ENCODE measurements at regions not wholly inside any gene's neighbourhood (a gene's known extent, or its start where the extent isn't known, plus 50 kb on each side); places are given as distances from the start of the nearest gene placed in this dataset.

DNA sequence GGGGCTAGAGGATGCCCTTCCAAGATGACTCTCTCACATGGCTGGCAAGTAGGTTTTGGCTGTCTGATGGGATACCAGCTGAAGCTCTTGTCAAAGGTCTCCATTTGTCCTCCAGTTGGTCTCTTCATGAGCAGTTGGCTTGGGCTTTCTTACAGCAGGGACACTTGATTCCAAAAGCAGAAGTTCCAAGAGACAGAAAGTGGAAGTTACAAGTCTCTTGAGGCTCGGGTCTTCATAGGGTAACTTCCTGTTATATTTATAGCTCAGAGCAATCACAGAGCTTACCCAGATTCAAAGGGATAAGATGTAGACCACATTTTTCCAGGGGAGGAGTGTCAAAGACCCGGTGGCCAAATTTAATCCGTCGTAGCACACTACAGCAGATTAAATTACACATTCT lies 440.0 kb downstream of the RFC3 start:
- peak; percentile 1 for DNase-seq

DNA sequence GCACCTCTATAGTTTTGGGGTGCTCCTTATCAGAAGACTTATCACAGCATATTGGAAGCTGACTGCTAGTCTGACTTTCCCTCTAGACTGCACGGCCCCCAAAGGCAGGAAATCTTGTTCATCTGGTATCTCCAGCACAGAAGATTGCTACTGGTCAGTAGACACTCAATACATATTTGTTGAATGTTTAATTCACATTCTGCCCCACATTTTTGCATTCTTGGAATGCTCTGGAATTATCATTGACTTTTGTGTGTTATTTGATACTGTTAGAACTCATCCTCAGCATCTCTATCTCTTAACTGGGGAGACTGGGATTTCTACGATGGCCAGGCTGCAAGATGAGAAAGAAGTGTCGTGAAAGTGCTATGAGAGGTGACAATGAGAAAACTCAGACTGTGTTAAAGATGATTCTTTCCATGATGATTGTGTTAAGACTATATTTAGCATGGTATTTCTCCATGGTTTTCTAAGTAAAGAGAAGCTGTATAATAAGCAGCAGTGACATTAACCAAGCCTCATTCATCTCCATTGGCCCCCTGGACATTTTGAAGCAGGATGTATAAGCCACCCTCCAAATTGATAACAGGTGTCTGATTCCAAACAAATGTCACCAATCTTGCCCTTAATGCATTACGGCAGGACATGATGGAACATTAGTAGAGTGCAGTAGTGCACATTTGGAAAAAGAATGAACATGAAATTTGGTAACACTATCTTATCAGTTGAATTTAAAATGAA lies 440.9 kb downstream of the RFC3 start:
- no peak for DNase-seq

DNA sequence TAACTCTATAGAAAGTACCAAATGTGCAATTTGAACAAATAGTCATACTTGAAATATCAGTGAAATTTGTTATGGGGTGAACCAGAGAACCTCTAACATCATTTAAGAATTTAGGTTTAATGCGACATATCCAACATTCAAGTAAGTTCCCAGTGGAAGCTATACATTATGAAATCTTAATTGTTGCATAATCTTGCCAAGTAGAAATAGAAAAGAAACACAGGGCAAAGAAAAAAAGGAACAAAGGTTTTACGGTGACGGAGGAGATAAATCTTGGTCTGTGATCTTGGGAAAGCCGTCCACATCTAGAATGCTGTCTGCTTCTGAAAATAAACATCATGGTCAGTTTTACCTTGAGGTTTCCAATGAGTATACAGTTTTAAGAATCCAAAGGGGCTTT lies 445.7 kb downstream of the RFC3 start:
- no peak for DNase-seq

DNA sequence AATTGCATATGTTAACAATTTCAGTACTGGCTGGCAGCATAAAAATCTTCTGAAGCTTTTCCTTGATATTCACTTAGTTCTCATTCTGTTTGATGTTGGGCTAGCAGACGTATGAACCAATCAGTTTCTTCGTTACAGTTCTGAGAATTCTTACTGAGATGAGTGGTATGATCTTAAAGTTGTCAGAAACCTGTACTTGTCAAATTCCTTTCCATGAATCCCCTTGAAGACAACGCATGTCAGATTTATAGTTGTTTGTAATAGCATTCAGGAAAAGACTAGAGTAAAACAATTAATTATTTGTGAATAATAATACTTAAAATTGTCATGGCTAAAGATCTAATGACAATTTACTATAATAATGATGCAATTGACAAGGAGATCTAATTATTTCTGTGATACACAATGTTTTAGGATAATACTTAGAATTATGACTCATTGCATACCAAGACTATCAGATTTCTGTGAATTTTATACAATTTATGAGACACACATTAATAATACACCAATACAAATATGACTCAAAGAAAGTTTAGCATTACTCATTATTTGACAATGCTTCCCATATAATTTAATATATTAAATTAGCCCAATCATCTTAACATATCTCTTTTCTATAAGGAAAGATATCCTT lies 447.2 kb downstream of the RFC3 start:
- no peak for DNase-seq

DNA sequence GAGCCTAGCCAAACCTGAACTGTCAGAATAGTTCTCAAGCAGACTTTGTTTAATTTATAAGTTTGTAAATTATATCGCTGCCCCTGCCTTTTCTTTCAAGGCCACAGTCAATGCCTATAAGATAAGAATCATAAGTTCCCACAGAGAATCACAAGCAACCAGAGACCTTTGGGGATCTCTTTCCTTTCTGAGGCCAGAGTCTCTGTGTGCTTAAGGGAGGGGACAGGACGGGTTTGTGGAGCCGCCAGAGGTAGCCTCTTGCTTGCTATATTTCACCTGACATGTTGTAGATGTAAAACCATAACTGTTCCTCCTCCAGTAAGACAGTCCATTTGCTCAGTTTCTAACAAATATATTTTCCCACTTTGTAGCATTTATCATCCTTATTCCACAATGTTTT lies 458.8 kb downstream of the RFC3 start:
- no peak for DNase-seq

DNA sequence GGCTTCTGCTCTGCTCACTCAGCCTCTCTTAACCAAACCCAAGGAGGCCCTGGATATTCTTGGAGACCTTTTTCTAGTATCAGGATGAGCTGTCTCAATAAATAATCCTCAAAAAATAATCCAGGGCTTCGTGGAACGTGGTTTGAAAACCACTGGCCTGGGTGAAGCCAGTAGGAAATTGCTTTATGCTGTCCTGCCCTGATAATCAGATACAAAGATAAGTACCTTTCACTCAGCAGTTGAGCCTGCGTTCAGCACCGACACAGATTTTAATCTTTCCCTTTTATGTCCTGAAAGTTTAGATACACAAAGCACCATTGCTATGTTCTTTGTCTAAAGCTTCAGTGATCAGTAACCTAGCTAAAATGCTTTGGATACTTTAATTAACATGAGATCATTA lies 460.0 kb downstream of the RFC3 start:
- no peak for DNase-seq

DNA sequence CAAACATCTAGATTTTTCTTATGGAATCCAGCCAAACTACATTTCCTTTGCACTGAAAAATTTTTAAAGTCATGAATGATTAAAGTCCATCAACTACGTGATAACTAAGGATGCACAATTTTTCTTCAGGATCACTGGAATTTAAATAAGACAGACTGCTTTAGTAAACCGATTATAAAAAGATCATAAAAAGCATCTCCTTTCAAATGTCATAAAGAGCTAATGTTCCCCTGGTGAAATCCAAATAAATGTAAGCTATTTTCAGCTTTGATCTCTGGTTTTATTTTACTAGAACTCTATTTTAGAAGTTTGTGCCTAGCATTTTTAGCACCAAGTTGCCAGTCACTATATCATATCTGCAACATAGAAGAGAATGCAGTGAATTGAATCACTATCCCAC lies 460.8 kb downstream of the RFC3 start:
- DNase-seq: no peak

DNA sequence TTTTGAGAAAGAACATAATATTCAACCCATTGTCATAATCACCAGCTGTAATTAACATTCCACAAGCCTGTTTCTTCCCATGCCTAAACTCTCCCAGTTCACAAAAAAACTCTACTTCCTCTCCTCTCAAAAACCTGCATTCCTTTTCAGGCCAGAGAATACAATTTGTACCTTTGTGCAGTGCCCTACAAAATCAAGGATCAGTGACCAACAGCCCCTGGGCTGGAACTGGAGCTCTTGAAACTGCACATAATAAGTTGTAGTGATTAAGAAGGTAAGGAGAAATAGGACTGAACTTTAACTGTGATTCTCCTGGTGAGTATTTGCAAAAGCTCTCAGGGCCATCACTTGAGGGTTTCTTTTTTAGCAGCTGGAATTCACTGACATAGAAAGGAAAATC lies 472.7 kb downstream of the RFC3 start:
- no peak for DNase-seq

DNA sequence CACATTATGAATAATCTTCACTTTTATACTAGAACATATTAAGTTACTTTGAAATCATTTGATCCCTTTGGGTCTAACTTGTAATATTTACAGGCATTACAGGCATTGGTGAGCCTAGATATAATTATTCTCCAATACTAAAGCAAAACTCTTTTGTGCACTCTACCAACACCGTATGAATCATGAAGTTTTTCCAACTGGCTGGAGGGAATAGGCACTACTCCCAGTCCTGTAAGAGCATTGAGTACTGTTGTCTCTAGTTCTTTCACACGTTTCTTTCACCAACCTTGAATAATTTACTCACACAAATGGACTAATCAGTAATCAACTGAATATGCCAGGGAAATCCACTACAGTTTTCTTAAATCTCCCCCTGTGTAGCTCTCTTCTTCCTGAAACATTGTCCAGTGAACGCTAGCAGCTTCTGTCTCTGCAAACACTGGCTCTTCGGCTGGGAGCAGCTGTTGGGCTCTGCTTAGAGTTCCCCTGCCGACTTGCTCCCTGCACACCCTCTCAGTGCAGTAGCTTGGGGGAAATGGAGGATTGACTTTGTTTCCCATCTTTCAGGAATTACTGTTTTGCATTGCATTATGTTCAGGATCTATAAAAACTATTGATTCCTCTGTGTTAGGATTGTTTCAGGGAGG lies 476.7 kb downstream of the RFC3 start:
- no peak for DNase-seq

DNA sequence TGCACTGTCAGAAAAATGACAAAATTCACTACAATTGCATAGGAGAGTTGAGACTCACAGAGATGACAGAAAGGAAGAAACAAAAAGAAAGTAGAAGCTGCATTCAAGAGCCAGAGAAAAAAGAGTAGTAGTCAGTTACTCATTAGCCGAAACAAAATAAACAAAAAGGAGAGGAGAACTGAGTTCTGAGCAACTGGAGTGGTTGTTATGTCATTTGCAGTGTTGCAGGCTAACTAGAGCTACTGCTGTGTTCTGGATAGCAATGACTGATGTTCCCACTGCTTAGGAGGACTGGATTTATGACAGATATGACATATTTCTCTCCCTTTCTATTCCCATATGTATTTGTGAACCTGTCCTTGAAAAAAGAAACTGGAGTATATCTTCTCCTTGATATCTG lies 482.6 kb downstream of the RFC3 start:
- DNase-seq: no peak

DNA sequence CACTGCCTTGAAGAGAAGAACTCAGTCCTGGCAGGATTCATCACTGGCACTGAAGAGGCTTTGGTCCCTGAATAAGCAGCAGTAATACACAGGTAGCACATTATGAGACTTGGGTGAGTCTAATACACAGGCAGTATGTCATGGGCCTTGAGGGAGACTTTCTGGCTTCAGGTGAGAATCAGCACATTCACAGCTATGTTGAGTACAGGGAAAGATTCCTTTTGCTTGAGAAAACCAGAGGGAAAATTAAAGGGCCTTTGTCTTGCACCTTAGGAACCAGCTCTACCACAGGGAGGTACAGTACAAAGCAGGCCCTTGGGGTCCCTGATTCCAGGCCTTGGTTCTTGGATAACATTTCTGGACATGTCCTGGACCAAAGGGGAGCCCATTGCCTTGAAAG lies 484.6 kb downstream of the RFC3 start:
- no peak for DNase-seq

DNA sequence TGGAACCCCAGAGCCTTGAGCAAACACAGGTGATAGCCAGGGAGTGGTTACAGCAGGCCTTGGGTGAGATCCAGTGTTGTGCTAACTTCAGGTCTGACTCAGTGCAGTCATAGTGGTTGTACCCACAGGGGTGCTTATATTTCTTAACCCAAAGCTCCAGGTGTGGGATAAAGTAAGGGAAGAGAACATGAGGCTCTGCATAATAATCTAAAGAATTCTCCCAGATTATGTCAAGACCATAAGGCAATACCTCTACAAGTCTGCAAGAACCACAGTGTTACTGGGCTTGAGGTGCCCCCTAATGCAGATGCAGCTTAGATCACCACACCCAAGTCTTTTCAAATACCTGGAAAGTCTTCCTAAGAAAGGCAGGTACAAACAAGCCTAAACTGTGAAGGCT lies 485.4 kb downstream of the RFC3 start:
- no peak for DNase-seq

DNA sequence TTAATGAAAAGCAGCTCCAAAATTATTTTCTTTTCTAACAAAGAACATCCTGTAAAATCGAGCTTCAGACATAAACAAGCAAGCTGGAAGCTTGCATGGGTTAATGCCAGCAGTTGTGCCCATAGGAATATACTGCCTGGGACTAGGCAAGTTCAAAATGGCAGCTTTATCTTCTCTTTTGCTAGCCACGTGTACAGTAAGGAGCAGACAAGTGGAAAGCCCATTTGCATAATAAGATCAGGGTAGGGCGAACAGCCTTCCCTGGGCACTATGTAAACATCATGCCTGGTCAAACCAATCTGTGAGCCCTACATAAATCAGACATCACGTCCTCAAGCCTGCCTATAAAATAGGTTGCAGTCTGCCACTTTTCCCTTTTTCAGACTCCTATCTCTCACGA lies 489.7 kb downstream of the RFC3 start:
- DNase-seq: no peak

DNA sequence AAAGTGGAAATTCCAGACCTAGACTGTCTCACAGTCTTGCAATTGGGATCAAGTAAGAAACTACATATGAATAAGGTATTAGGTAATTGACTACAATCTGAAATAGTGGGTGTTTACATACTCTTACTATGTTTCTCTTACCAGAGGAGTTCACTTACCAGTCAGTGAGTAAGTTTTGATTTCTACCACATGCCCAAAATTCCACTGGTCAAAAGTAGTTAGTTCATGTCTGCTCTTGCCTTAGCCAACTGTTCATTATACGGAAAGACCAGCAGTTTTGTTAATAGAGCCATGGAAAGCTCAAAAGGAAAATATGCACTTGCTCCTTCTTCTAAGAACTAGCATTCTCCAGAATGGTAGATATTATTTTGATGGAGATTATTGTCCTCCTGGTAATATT lies 490.8 kb downstream of the RFC3 start:
- DNase-seq: no peak

DNA sequence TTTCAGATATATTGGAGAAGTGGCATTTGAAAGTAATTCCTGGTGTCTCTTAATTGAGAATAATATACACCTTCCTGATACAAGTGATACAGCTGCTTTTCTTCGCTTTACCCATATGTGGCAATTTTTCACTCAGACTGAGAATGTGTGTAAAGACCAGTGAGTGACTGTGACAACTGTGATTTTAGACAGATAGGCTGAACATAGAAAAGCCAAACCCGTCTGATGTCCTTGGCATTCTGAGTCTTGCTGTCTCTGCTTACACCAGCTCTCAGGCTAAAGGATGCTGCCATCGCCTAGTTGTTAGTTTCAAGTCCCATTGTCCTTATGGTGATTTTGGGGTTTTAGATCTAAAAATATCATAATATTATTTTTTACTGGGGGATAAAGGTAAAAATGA lies 492.6 kb downstream of the RFC3 start:
- no peak for DNase-seq

DNA sequence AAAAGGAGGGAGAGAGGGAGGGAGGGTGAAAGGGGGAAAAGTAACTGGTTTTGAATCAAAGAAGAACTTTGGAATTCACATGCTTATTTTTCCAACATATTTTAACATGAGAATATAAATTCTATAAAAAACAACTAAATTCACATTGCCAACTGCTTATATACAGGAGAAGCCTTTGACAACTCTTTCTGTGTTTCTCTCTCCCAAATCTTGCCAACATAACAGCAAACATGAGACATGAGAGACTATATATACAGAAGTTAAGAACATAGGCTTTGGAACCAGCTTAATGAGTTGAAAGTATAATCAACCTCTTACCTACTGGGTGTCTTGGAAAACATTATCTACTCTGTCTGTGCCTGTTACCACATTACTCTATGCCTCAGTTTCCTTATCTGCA lies 493.3 kb downstream of the RFC3 start:
- DNase-seq: no peak

DNA sequence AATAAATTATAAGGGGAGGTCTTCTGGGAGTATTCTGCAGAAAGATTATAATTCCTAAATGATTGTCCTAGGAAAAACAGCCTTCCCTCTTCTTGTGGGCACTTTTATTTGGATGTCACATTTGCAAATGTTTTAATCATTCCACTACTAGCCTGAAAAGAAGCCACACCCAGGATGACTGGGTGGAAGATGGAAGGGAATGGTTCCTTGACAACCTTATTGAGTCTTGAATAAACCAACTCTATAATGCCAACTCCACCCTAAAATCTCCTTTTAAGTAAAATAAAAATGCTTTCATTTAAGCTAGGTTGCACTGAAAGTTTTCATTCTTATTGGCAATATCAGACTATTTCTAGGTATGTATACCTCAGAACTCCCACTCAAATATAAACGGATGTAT lies 494.6 kb downstream of the RFC3 start:
- no peak for DNase-seq

DNA sequence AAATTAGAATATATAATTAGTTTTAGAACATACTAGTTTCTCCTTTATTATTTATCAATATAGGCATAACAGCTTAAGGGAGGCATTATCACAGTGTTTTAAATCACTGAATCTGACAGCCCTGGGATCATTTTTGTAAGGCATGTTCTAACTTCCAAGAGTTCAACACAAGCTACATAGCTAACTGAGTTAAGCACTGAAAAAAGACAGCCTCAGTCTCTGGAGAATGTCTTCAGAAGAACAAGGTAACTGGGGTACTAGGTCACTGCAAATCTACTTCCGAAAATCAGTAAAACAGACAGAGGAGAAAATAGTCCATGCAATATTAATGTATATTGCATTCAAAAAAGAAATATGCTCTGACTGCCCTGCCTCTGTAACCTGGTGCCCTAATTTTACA lies 502.1 kb downstream of the RFC3 start:
- DNase-seq: no peak

DNA sequence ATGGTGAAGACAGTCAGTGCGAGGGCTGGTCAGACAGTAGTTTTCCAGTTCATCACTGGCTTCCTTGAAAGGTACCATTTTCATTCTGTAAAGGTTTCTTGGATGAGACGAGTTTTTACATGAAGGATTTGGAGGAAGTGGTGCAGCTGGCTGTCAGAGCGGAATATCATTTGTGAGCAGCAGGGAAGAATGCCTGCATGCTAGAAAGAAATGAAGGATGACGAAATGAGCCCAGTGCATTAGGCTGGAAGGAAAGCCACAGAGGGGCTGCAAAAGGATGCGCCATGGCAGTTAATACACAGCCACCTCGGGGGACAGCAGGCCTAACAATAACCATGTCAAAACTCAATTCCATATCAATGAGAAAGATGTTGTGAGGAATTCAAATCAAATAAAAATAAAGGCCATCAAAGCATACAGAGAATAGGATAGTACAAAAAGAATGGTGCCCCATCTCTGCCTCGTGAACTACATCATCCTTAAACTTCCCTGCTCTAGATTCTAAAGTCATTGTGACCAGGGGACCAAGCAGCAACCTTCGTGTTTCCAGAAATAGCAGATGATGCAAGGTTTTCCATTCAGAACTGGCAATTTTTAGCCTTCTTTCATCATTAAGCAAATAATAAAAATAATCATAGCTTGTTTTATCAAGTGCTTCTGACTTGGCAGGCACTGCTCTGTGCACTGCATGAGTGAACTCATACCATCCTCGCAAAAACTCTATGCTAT lies 504.2 kb downstream of the RFC3 start:
- no peak for DNase-seq

DNA sequence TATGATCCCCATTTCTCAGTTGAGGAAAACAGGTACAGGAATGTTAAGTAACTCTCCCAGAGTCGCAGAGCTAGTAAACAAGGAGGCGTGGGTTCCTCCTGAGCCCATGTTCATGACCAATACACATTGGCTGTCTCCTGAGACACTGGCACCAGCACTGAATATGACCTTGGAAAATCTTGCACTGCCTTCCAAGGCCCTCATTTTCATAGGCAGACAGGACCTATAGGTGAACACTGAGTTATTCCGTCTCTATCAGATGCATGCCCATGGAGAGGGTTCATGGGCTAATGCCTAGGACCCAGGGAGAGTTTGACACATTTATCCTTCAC lies 504.8 kb downstream of the RFC3 start:
- DNase-seq: no peak

DNA sequence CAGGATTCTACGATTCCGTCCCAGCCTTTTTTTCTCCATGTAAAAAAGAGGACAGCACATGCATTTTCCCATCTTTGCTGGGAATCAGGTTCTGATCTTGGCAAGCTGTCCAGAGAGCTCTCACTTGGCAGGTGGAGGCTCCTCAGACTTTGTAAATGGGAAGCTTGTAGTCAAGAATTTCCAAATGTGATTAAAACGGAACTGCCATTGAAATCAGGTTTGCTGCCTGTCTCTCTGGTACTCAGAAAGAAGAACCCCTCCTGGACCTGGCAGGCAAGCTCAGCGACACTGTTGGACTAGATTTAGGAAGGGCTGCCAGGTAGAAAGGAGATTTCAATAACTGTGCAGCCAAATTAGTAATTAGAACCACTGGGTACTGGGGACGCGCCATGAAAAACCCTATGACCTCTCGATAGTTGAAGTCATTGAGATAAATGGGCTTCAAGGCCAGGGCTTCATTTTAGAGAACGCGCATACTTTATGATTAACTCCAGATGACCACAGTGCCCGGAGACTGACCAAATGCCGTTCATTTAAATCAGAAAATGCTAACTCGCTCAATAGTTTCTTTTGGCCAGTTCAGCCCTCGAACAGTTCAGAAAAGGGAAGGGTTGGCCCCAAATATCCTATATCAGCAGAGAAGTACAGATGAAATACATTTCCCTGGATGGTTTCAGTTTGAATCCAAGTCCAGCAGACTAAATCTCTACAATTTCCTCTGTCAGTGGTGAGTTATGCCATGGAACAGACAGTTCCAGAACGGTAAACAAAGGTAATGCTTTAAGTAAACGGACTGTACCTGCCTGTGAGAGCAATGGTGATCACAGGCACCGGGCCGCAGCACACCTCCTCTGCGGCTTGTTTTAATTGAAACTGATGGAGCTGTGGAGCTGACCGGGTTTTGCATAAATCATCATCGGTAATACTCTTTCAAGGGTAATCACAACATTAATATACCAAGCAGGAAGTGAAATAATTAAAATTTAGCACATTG lies 517.4 kb downstream of the RFC3 start:
- no peak for DNase-seq

DNA sequence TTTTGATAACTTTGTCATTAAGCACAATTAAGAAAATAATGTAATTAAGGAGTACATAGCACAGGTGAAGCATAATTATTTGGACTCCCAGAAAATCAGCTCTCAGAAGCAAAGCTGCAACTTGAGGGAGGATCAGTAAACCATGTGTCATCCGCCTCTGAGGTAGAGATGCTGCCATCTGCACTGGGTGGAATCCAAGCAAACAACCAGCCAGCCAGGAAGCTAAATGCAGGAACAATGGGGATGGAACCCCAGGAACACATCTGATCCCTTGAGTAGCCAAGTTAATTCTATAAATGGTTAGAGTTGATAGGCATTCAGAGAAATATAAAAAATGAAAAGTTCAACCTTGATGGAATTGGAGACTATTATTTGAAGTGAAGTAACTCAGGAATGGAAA lies 520.2 kb downstream of the RFC3 start:
- no peak for DNase-seq

DNA sequence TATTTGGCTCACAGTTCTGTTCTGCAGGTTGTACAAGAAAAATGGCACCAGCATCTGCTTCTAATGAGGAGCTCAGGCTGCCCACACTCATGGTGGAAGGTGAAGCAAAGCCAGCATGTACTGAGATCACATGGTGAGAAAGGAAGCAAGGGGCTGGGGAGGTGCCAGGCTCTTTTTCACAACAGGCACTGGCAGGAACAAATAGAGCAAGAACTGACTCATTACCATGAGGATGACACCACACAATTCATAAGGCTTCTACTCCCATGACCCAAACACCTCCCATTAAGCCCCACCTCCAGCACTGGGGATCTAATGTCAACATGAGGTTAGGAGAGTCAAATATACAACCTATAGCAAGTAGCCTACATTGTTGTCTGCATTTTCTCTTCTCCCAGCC lies 522.6 kb downstream of the RFC3 start:
- DNase-seq: no peak

Data from CD4-positive, alpha-beta T cell treated with Interleukin-12 subunit alpha and Interleukin-12 subunit beta, for 1 hour (primary cell).